ENCODE measurements at regions not wholly inside any gene's neighbourhood (a gene's known extent, or its start where the extent isn't known, plus 50 kb on each side); places are given as distances from the start of the nearest gene placed in this dataset.

DNA sequence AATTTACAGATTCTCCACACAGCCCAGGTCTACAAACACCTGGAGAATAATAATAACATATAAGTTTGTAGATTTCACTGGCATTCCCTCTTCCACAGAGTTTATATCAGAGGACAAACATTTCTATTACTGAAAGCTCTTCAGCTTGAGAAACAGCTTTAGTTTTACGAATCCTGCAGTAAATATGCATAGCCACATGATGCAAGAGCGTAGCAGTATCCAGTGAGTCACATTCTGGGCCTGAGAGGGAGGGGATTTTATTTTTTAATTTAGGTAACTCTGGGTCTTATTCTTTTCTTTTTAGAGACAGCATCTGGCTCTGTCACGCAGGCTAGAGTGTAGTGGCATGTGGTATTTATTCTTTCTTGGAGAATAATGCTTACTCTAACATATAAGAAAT lies 1002.8 kb downstream of the TRHDE start:
- Mint-ChIP-seq H3K27ac (no peak overlapping the region), H3K27me3 (no peaks in the 10 kb centered on the region), H3K9me3 (ENCODE audit: insufficient read depth) (no peaks in the 10 kb centered on the region), H3K4me3 (no peak overlapping the region), H3K4me1 (no peaks in the 10 kb centered on the region)
- H3K4me1 ChIP-seq (ENCODE audit: control insufficient read depth in 2 of 2, insufficient read depth in 2 of 2, low read length in 2 of 2) = no peaks in the 10 kb centered on the region
- no peak overlapping the region for H3K9ac ChIP-seq (ENCODE audit: low read length)
- WGBS (ENCODE audit: insufficient coverage) = 86% methylated on average over 1 of the region's 3 CpGs
- no peaks in the 10 kb centered on the region for H3K79me2 ChIP-seq (ENCODE audit: control insufficient read depth, insufficient read depth, low read length)
- CTCF ChIA-PET = no interaction called here
- H3K36me3 ChIP-seq (replicated peaks in 1 of 2; ENCODE audit: control extremely low read depth in 1 of 2, control insufficient read depth in 1 of 2, extremely low read depth in 1 of 2, insufficient read depth in 2 of 2, low read length in 1 of 2) = no peaks in the 10 kb centered on the region
- no peak for ATAC-seq (ENCODE audit: low read depth)
- POLR2A ChIA-PET = no interaction called here
- H4K20me1 ChIP-seq (ENCODE audit: control insufficient read depth, insufficient read depth, low read length, poor library complexity, severe bottlenecking) = no peaks in the 10 kb centered on the region
- intact Hi-C loops (cut with micrococcal nuclease) = no loop called here
- H3K4me3 ChIP-seq (ENCODE audit: control extremely low read depth in 1 of 5, extremely low read depth in 1 of 5, insufficient read depth in 1 of 5, low read depth in 2 of 5, low read length in 4 of 5) = no peak overlapping the region
- DNase-seq = no peak
- H2AFZ ChIP-seq (ENCODE audit: insufficient read depth, low read depth, low read length, poor library complexity, severe bottlenecking) = no peak overlapping the region
- H3K9me3 ChIP-seq (ENCODE audit: control extremely low read depth in 1 of 3, control insufficient read depth in 2 of 3, insufficient read depth in 1 of 3, low read length in 2 of 3) = no peaks in the 10 kb centered on the region
- TF ChIP-seq EZH2 (IDR thresholded peaks at IDR 0.05; ENCODE audit: borderline replicate concordance, insufficient read depth, low read depth, low read length, poor library complexity, severe bottlenecking) = no peak
- TF ChIP-seq, protein P1, sequence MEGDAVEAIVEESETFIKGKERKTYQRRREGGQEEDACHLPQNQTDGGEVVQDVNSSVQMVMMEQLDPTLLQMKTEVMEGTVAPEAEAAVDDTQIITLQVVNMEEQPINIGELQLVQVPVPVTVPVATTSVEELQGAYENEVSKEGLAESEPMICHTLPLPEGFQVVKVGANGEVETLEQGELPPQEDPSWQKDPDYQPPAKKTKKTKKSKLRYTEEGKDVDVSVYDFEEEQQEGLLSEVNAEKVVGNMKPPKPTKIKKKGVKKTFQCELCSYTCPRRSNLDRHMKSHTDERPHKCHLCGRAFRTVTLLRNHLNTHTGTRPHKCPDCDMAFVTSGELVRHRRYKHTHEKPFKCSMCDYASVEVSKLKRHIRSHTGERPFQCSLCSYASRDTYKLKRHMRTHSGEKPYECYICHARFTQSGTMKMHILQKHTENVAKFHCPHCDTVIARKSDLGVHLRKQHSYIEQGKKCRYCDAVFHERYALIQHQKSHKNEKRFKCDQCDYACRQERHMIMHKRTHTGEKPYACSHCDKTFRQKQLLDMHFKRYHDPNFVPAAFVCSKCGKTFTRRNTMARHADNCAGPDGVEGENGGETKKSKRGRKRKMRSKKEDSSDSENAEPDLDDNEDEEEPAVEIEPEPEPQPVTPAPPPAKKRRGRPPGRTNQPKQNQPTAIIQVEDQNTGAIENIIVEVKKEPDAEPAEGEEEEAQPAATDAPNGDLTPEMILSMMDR (IDR thresholded peaks at IDR 0.05) = no peak
- H3K27me3 ChIP-seq (replicated peaks in 1 of 4; ENCODE audit: control extremely low read depth in 1 of 4, control insufficient read depth in 3 of 4, insufficient read depth in 4 of 4, low read length in 3 of 4) = no peaks in the 10 kb centered on the region
- H3K27ac ChIP-seq (ENCODE audit: low read length in 2 of 2) = no peak overlapping the region
- no peak overlapping the region for H3K4me2 ChIP-seq (replicated peaks; ENCODE audit: low read depth, low read length, poor library complexity, severe bottlenecking)

DNA sequence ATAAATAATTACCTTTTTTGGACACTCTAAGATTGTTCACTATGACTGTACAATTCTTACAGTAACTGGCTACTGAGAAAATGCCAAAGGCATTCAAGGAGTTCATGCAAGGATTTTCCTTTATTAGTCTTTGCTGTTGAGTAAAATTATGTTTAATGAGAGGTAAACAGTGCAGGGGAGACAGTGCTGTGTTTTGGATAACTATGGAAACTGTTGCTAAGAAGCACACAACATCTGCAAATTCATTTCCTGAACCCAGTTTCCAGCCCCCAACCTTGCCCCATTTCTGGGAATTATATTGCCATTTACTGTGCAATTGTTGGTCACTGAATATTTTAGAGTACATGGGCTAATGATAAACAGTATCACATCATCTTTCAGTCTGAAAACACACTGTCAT lies 1005.8 kb downstream of the TRHDE start:
- Histone ChIP-seq H3K9ac (ENCODE audit: low read length) (no peak overlapping the region), H3K4me1 (ENCODE audit: control insufficient read depth in 2 of 2, insufficient read depth in 2 of 2, low read length in 2 of 2) (no peaks in the 10 kb centered on the region), H3K4me3 (ENCODE audit: control extremely low read depth in 1 of 5, extremely low read depth in 1 of 5, insufficient read depth in 1 of 5, low read depth in 2 of 5, low read length in 4 of 5) (no peak overlapping the region), H3K9me3 (ENCODE audit: control extremely low read depth in 1 of 3, control insufficient read depth in 2 of 3, insufficient read depth in 1 of 3, low read length in 2 of 3) (no peaks in the 10 kb centered on the region), H3K79me2 (ENCODE audit: control insufficient read depth, insufficient read depth, low read length) (no peaks in the 10 kb centered on the region), H3K27ac (ENCODE audit: low read length in 2 of 2) (no peak overlapping the region), H2AFZ (ENCODE audit: insufficient read depth, low read depth, low read length, poor library complexity, severe bottlenecking) (no peak overlapping the region), H4K20me1 (ENCODE audit: control insufficient read depth, insufficient read depth, low read length, poor library complexity, severe bottlenecking) (no peaks in the 10 kb centered on the region), H3K4me2 (replicated peaks; ENCODE audit: low read depth, low read length, poor library complexity, severe bottlenecking) (no peak overlapping the region), H3K27me3 (replicated peaks in 1 of 4; ENCODE audit: control extremely low read depth in 1 of 4, control insufficient read depth in 3 of 4, insufficient read depth in 4 of 4, low read length in 3 of 4) (no peaks in the 10 kb centered on the region), H3K36me3 (replicated peaks in 1 of 2; ENCODE audit: control extremely low read depth in 1 of 2, control insufficient read depth in 1 of 2, extremely low read depth in 1 of 2, insufficient read depth in 2 of 2, low read length in 1 of 2) (no peaks in the 10 kb centered on the region)
- peaks cover 2% of the 10 kb centered on the region for H3K9me3 Mint-ChIP-seq (ENCODE audit: insufficient read depth)
- ChIA-PET CTCF (no interaction called here), POLR2A (no interaction called here)
- DNase-seq (no peak), ATAC-seq (ENCODE audit: low read depth) (no peak)
- H3K27ac Mint-ChIP-seq = no peak overlapping the region
- H3K27me3 Mint-ChIP-seq = no peaks in the 10 kb centered on the region
- H3K4me1 Mint-ChIP-seq = no peaks in the 10 kb centered on the region
- intact Hi-C loops (cut with micrococcal nuclease) = no loop called here
- TF ChIP-seq EZH2 (IDR thresholded peaks at IDR 0.05; ENCODE audit: borderline replicate concordance, insufficient read depth, low read depth, low read length, poor library complexity, severe bottlenecking) = no peak
- TF ChIP-seq, protein P1 (IDR thresholded peaks at IDR 0.05) = no peak
- no peak overlapping the region for H3K4me3 Mint-ChIP-seq

Measured in B cell (primary cell).